GM10266 (cell line): ENCODE measurements at regions not wholly inside any gene's neighbourhood (a gene's known extent, or its start where the extent isn't known, plus 50 kb on each side); places are given as distances from the start of the nearest gene placed in this dataset.

Experiments used
- DNase-seq: peaks from one replicate; pipeline ENCODE4 v3.0.0; 2012; ENCODE audit errors: extremely low spot score
- CTCF ChIP-seq: IDR thresholded peaks from 2 replicates; pipeline ENCODE4 v1.5.1; 2012; ENCODE audit warnings: mild to moderate bottlenecking, low read depth; ENCODE audit not compliant: control insufficient read depth, insufficient read depth; ENCODE audit errors: missing control alignments

GRCh38 chr2:212873256-212873655, 278.2 kb downstream of the IKZF2 start:
- DNase-seq: no peak
- no peak for TF ChIP-seq CTCF

- TF ChIP-seq CTCF: no peak
- DNase-seq: no peak
Measured at GRCh38 chr2:212871597-212871996, 279.8 kb downstream of the IKZF2 start.

- no peak for TF ChIP-seq CTCF
- DNase-seq: no peak
Measured at GRCh38 chr2:212864186-212864585, 287.2 kb downstream of the IKZF2 start.

GRCh38 chr2:212863185-212863588, 288.2 kb downstream of the IKZF2 start:
- DNase-seq: no peak
- peak; percentile 36 for TF ChIP-seq CTCF

GRCh38 chr2:212858496-212858895, 292.9 kb downstream of the IKZF2 start:
- TF ChIP-seq CTCF: no peak
- no peak for DNase-seq

- TF ChIP-seq CTCF: no peak
- no peak for DNase-seq
Measured at GRCh38 chr2:212854771-212855170, 296.6 kb downstream of the IKZF2 start.

- no peak for TF ChIP-seq CTCF
- no peak for DNase-seq
Measured at GRCh38 chr2:212854116-212854515, 297.3 kb downstream of the IKZF2 start.
